OCI-LY3 (cell line): ENCODE measurements at regions not wholly inside any gene's neighbourhood (a gene's known extent, or its start where the extent isn't known, plus 50 kb on each side); places are given as distances from the start of the nearest gene placed in this dataset.

ENCODE experiments used
- EZH2phosphoT487 ChIP-seq: fragments of 200-600 bp; shearing (Covaris generic); IDR thresholded peaks from 2 replicates; pipeline ENCODE4 v1.6.1; 2018; ENCODE audit warnings: antibody characterized with exemption, mixed run types, low read depth
- TF ChIP-seq, protein P1 (sequence below): fragments of 200-600, 300-600 bp; sonication (generic); IDR thresholded peaks from 2 replicates; pipeline ENCODE4 v1.5.1; 2014; ENCODE audit warnings: antibody characterized with exemption, low read length, low read depth

DNA sequence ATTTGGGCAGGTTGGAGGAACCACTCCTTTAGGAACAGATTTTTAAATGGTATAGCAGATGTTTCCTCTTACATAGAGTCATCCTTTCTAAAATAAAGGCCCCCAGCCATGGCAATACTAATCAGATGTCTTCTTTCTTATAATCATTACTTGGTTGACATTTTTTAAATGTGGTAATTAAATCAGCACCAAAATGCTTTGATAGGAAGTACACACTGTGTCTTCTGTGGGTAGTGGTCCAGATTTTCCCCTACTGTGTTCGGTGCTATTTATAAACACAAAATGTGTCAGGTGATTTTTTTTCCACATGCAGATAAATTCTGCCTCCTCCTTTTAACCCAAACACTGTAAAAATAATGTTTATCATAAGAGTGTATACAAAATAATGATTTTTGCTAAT is 200.9 kb upstream of the DTNA start:
- no peak for TF ChIP-seq EZH2phosphoT487
- TF ChIP-seq, protein P1, sequence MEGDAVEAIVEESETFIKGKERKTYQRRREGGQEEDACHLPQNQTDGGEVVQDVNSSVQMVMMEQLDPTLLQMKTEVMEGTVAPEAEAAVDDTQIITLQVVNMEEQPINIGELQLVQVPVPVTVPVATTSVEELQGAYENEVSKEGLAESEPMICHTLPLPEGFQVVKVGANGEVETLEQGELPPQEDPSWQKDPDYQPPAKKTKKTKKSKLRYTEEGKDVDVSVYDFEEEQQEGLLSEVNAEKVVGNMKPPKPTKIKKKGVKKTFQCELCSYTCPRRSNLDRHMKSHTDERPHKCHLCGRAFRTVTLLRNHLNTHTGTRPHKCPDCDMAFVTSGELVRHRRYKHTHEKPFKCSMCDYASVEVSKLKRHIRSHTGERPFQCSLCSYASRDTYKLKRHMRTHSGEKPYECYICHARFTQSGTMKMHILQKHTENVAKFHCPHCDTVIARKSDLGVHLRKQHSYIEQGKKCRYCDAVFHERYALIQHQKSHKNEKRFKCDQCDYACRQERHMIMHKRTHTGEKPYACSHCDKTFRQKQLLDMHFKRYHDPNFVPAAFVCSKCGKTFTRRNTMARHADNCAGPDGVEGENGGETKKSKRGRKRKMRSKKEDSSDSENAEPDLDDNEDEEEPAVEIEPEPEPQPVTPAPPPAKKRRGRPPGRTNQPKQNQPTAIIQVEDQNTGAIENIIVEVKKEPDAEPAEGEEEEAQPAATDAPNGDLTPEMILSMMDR, result no peak
